NOMO-1 (cell line): ENCODE measurements at regions not wholly inside any gene's neighbourhood (a gene's known extent, or its start where the extent isn't known, plus 50 kb on each side); places are given as distances from the start of the nearest gene placed in this dataset.
A peak's percentile ranks its signal among the peaks of the same experiment; 100 is the strongest.
"Not testable (repeated sequence)": the region's sequence is repeated elsewhere in the genome, so short reads cannot be mapped to it uniquely, and the experiment has no call there.

Source experiments
- DNase-seq, 2 experiments: peaks; one replicate each; lab custom pipeline; 2025; ENCODE audit not compliant: unreplicated experiment in 2 of 2; lab: John Stamatoyannopoulos, UW

DNA sequence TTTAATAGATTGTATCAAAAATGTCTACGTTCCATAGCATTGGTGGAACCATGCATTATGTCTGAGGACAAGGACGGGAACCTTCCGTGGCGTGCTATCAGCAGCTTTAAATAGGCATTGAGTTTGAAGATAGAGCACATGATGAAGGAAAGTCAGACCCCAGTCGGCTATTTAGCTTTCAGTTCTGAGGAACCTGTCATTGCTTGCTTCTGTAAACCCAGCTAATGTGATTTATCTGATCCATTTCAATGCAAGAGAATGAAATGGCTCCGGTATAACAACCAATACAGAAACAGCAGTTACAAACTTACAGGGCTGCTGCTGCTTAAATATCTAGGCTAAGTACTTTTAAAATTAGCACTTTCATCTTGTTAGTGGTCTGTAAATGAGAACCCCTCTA lies 503.3 kb downstream of the RNF144A start:
- no peak for DNase-seq

DNA sequence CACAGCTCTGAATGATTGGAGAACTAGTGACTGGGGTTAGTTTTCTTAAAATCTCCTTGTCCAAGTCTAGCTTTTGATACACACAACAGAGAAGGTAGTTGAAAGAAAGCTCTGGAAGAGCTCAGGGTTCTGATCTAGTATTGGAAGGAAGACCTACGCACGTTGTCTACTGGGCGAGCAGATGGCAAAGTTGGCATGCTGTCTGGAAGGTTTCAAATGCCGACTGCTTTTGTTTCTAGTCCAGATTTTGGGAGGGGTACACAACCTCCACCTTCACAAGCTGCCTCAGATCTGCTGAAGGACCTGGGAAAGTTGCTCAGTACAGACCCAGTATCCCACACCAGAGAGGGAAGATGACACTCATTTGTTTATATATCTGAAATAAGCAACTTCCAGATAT lies 507.3 kb downstream of the RNF144A start:
- DNase-seq: no peak

DNA sequence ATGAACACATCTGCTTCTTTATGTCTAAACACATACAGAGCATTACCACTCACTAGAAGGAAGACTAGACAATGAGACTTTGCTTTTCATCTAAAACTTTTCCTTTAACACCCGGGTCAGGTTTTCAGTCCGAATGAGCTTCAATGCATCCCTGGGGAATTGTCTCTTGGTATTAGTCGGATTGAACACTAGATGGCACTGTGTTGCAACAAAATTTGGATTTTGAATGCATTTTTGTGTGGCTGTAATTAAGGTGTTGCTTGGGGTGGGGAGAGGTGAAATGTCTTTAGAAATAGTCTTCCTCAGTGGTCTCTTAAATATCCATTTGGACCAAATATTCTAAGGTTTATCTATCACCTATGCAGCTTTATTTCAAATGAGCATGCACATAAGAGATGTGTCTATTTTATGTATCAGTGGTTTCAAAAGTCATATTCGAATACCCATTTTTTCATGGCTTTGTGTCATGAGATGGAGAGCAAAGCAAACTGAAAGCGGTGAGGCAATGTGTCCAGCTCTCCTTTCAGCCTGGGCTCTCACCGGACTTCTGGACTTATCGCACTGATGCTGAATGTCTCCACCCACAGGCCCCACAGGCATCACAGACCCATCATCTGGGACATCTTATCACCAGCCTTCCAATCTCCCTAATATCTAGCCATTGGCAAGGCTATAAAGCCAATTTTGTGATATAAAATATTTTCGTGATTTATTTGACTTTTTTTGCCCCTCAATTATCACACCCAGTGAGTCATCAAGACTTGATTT lies 510.3 kb downstream of the RNF144A start:
- DNase-seq: peak; percentile 60 to 65

DNA sequence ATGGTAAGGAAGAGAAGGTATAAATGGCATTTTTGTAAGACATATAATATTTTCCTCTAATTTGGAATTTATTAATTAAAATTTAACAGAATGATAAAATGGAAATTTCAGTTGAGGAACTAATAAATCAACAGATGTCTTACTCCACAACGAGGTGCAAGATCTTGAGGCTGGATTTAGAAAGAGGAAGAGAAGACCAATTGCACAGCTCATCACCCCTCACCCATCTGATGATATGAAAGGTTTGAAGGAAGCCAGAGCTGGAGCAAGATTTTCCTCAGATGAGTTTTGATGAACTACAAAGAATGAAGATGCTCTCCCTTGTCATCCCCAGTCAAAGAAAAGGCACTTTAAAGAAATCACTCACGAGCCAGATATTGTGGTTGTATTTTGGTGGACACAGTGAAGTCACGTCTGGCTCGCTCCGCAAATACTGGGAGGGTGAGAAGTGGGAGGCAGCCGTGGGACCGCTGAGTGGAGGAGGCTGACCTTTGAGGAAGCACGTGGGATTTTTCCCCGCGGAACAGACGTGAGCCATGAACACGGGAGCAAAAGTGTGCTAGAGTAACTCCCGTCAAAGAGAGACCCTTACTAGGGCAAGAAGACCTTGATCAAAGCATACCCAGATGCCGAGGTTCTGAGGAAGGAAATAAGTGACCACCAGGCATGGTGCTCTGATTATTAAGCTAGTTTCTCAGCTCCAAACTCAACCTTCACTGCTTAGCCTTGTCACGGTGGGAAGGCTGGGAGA lies 511.4 kb downstream of the RNF144A start:
- peak; percentile 79 to 89 for DNase-seq

DNA sequence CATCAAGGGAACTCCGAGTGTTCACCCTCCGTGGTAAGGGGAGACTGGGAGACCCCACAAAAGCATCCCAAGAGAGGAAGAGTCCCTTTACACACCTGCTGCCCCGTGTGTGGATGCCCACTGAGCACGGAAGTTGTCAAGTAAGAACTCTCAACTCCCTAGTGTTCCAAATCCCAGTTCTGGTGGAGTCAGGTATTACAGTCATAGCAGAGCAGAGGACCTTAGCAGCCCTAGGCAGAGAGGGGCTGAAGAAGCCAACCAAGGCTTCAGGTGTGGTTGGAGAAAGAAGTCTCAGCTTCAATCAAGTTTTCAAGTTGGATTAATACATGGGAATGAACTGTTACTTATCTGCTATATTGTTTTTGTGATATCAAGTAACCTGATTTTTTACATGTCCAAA lies 512.5 kb downstream of the RNF144A start:
- DNase-seq: no peak

DNA sequence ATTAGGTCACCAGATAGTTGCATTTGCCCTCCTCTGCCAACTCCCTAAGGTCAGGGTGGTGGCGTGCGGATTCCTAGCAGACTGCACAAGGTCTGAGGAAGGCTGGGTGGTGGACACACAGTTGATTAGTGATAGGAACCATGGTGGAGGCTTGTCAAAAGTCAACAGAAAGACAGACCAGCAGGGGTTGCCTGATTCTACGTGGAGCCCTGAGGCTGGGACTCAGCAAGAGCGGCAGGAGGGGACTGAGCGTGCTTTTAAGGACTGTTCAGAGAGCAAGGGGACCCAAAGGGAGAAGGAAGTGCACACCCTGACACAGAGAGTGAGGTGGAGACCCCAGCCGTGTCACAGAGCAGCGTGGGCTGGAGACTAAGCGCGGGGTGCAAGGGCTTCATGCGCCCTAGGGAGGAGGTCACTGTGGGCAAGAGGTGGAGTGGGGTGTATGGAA lies 513.2 kb downstream of the RNF144A start:
- DNase-seq: peak in 1 of 2 experiments; percentile 34

DNA sequence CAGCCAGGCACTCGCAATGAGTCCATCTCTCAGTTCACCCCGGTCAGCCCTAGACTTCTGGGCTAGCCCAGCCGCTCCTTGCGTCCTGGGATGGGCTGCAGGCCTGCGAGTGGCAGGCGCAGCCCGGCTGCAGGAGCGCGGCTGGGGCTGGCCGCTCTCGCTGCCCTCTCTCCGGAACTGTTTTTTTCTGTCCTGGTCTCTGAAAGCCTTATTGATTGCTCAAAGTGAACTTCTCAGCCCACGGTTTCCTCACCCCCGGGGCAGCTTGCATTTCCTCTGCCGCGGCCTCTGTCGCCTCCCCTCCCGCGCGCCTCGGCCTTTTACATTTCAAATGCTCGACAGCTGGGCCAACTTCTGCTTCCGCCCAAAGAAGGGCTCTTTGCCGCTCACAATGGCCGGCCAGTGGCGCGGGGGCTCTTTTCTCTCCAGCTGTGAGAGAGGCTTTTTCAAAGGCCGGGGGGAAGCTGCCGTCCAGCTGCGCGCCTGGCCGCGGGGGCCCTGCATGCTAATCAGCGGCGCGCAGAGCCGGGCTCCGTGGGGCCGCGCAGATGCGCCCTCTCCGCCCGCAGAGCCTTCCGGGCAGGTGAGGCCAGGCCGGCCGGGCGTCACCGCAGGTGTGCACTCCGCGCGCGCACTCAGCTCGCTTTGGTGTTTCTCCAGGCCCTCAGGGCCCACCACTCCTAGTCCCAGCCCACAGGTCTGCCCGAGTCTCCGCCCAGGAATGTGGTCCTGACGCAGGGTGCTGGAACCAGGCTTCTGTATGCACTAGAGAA lies 513.8 kb downstream of the RNF144A start:
- DNase-seq: peak; percentile 85 to 92

DNA sequence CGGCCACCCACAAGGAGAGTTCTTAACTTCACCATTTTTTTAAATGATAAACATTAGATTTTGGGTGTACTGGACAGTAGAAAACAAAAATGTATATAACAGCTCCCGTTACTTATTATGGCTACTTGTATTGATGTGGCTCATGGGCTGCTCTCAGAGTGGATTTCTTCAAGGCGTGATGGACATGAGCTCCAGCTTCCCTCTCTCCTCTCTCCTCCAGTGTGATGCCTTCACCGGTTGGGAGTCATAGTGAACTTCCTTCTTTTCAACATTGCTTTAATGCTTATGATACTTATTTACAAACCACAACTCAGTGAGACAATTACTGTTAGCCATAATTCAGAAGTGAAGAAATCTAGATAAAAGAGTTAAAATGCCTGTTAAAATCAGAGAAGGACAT lies 515.2 kb downstream of the RNF144A start:
- DNase-seq: peak; percentile 70 to 88

DNA sequence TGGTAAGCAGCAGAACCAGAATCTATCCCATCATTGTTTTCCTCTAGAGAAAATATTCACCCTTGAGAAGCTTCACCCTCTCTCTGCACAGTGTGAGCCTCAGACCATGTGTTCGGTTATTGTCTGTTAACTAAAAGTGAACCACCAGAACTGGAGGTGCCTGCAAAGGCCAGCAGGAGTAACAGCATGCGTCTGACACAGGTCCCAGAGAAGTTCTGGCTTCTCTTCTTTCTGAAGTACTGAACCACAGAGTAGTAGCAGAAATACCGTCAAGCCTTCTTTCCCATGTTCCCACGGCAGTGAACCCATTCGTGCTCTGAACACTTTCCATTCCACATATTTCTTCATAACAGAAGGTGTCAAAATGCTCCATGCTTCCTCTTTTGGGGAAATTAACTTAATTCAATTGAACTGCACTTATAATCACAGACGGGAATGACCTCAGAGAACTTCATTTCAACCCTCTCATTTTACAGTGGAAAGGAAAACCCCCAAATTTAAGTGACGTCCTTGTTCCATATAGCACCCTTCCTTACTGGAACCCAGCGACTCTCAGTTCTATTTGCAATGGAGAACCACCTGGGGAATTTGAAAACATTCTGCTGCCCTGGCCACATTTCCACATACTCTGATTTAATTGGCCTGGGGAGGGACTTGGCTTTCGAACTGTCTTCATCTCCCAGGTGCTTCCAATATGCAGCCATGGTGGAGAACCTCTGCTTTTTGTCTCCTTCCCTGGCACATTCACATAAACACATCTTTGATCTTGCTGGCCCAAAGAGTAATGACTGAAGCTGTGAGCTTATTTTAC lies 519.1 kb downstream of the RNF144A start:
- no peak for DNase-seq

DNA sequence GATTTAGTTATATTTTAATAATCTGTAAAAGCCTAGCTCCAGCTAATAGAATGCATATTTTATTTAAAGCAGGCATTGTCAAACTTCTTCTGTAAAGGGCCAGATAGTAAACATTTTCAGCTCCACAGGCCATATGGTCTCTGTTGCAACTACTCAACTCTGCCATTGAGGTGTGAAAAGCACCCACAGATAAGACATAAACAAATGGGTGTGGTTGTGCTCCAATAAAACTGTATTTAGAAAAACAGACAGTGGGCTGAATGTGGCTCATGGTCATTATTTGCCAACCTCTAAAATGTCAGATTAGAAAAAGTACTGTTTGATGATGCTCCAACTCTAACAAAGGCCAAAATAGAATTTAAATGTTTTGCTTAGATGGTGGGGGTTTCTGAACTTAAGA lies 519.9 kb downstream of the RNF144A start:
- no peak for DNase-seq

DNA sequence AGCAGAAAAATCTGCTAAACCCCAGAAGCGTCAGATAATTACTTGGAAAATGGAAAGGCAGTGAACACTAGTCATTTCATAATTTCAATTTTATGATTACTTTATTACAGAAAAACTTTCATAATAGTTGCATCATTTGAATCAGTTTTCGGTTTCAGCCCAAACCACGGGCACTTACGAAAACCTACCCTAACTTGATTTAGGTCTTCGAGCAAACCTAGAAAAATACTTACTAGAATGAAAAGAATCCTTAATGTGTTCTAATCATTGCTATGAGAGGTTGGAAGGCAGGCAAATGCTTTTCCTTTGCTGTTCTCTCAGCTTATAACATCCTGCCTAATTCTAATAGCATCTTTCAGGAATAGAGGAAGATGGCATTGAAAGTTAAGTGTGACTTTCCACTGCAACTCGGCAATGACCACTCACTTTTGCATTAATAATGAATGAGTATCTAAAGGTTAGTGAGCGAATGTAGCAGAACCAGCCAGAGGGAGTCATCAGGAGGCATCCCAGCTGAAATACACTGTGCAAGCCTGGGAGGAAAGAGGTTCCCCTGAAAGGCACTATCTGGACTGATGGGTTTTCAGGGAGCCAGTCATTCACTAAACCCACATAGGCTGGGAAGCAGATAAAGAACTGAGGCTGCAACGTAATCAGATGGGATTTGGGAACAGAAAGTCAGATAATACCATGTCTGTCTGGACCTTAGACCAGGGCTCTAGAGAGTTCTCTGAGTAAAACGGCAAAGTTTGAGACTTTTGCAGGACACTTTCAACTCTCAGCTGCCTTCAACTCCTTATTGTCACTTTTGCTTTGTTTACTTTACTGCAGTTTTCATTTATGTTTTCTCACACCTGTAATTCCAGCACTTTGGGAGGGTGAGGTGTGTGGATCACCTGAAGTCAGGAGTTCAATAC lies 520.8 kb downstream of the RNF144A start:
- peak; percentile 25 to 66 for DNase-seq

DNA sequence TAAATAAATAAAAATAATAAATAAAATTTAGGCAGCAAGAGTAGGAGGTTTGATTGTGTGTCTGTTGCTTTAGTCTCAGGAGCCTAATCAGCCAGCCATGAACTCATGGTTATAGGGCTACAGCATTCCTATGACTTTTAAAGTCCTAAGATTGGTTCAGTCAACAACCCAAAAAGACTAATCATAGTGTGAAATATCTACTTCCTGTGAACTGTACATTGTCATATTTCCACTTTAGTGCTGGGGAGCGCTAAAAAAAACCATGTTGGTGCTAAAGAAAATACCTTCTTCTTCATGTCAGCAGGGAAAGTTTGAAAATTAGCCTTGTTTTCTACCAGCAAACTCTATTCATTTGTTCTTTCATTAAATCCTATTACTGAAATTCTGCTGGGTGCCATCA lies 521.6 kb downstream of the RNF144A start:
- DNase-seq: no peak

- no peak for DNase-seq
Measured at GRCh38 chr2:7440977-7441376, 523.8 kb downstream of the RNF144A start.

DNA sequence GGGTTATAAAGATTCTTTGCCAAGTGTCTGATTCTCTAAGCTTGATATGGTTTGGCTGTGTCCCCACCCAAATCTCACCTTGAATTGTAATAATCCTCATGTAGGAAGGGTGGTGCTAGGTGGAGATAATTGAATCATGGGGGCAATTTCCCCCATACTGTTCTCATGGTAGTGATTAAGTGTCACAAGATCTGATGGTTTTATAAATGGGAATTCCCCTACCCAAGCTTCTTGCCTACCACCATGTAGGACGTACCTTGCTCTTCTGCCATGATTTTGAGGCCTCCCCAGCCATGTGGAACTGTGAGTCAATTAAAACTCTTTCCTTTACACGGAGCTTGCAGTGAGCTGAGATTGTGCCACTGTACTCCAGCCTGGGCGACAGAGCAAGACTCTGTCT lies 524.6 kb downstream of the RNF144A start:
- not testable (repeated sequence) for DNase-seq

- no peak for DNase-seq
Measured at GRCh38 chr2:7444626-7445025, 527.4 kb downstream of the RNF144A start.

DNA sequence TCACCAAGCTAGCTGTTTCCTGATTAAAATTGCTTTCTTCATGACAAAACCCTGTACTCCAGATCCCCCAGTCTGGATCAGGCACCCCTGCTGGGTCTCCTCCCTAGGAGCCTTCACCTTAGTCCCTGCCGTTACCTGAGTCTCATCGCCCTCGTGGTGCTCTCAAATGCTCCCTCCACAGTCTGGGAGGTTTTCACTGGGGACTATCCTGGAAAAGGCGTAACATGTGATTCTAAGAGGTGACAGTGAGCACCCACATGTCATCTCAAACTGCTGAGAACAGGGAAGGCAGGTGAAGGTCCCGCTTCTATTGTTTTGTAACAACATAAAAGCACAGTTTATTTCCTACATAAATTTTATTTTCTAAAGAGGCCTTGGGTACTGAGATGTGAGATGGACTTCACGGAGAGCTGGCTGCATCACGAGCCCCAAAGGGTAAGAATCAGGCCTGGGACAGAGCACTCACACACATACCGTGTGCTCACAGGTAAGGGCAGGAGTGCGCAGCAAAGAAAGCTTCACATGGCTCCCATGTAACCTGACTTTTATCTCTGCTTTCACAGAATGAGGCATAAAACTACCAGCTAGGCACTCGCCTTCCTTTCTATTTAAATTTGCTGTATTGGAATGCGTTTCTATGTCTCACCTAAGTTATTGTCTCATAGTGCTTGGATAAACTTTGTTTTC lies 531.5 kb downstream of the RNF144A start:
- DNase-seq: no peak

- DNase-seq: no peak
Measured at GRCh38 chr2:7449298-7449697, 532.1 kb downstream of the RNF144A start.

DNA sequence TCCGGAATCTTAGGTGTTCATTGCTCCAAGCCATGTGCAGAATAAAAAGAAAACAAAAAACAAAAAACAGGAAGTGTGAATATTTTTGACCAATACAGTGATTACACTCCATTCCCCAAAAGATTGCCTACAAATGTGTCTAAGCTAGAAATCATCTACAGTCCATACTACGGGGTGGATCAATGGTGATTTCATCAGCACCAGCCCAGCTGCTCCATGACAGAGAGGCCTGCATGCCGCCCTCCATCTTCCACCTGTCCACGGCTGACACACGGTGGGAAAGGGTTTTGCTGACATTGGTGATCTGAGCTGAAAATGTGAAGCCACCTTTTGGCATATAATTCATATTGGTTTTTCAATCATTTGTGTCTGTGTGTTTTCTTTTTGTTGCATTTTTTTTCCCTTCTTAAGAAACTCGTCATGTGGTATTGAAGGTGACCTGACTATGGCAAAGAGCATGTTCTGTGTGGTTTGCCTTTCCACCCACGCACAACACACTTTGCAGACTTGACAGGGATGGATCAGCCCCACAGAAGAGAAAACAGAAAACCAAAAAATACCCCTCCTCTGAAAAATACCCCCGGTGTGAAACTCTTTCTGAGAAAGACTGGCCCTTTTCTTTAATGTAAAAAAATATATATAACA lies 533.1 kb downstream of the RNF144A start:
- DNase-seq: no peak

DNA sequence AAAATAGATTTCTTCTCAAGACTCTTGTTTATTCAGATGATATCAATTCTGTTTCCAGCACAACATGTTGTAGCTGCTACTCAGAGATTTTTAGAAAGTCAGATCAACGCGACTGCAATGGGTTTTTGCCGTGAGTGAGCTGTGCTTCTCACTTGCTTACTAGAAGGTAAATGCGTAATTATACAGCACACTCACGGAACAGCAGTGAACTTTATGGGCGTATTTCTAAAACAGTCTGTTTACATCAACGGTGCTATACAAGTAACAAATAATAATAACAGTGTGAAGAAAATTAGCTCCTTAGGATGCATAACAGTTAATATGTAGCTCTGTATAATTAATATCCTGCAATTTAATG lies 533.6 kb downstream of the RNF144A start:
- DNase-seq: no peak
